ENCODE measurements at regions not wholly inside any gene's neighbourhood (a gene's known extent, or its start where the extent isn't known, plus 50 kb on each side); places are given as distances from the start of the nearest gene placed in this dataset.
"Not testable (repeated sequence)": the region's sequence is repeated elsewhere in the genome, so short reads cannot be mapped to it uniquely, and the experiment has no call there.

DNA sequence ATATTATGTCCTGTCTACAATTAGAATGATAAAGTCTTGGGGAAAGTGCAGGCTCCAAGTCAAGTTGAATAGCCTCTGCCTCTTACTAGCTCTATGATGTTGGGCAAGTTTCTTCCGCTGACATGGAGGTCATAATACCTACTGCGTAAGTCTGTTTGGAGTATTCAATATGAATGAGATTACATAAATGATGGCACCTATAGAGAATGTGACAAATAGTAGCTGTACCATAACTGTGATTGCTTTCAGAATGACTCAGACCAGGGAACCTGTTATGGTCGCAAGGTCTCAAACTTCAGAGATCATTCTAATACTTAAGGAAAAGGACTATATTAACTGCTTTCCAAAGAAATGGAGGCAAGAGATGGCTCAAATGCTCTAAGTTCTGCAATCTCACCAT, 94.0 kb upstream of the ABCA1 start:
- intact Hi-C loops (cut with DNase I), result no loop called here
- TF ChIP-seq, protein P1, sequence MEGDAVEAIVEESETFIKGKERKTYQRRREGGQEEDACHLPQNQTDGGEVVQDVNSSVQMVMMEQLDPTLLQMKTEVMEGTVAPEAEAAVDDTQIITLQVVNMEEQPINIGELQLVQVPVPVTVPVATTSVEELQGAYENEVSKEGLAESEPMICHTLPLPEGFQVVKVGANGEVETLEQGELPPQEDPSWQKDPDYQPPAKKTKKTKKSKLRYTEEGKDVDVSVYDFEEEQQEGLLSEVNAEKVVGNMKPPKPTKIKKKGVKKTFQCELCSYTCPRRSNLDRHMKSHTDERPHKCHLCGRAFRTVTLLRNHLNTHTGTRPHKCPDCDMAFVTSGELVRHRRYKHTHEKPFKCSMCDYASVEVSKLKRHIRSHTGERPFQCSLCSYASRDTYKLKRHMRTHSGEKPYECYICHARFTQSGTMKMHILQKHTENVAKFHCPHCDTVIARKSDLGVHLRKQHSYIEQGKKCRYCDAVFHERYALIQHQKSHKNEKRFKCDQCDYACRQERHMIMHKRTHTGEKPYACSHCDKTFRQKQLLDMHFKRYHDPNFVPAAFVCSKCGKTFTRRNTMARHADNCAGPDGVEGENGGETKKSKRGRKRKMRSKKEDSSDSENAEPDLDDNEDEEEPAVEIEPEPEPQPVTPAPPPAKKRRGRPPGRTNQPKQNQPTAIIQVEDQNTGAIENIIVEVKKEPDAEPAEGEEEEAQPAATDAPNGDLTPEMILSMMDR (IDR thresholded peaks at IDR 0.05), result no peak
- WGBS, 2 donors, result 96 to 97% methylated on average over 3 of the region's 3 CpGs
- Histone ChIP-seq H3K27me3 (no peaks in the 10 kb centered on the region), H3K36me3 (no peaks in the 10 kb centered on the region), H3K4me1 (peaks cover 0 to 5% (median 0%) of the 10 kb centered on the region in 9 donors), H3K27ac (no peak overlapping the region), H3K9me3 (no peaks in the 10 kb centered on the region), H3K4me3 (no peak overlapping the region)
- DNase-seq (no peak), ATAC-seq (no peak)

DNA sequence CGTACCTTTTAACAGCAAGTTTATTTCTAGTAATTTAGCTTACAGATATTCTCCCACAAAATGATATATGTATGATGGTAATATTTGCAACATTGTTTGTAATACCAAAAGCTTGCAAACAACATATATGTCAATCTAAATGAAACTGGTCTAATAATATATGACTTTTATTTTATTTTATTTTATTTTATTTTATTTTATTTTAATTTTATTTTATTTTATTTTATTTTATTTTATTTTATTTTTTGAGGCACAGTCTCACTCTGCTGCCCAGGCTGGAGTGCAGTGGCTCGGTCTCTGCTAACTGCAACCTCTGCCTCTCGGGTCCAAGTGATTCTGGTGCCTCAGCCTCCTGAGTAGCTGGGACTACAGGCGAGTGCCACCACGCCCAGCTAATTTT, 94.6 kb upstream of the ABCA1 start:
- H3K36me3 ChIP-seq; DNase-seq; intact Hi-C loops (cut with DNase I); ATAC-seq; H3K27me3 ChIP-seq; H3K9me3 ChIP-seq; H3K4me1 ChIP-seq; H3K27ac ChIP-seq; H3K4me3 ChIP-seq: not testable (repeated sequence)
- 94 to 95% methylated on average over 5 of the region's 5 CpGs for WGBS, 2 donors

DNA sequence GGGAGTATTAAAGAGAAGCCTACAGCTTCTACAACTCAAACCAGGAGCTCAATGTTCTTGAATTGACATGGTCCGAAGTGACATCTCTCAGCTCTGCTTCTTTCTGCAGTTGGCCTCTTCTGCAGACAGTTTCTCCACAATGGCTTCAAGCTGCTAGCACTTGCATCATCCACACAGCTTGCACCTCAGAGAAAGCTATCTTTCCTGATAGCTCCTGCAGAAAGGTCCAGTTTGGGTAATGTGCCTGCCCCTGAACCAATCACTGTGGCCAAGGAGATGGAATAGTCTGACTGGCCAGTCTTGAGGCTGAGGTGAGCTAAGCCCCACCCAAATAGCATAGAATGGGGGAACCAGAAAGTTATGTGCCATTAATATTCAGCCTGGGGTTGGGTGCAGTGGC, 95.8 kb upstream of the ABCA1 start:
- TF ChIP-seq, protein P1 (IDR thresholded peaks at IDR 0.05), result no peak
- Histone ChIP-seq H3K27me3 (no peaks in the 10 kb centered on the region), H3K4me3 (no peak overlapping the region), H3K36me3 (no peaks in the 10 kb centered on the region), H3K9me3 (no peaks in the 10 kb centered on the region), H3K4me1 (peaks cover 0 to 5% (median 0%) of the 10 kb centered on the region in 9 donors), H3K27ac (no peak overlapping the region)
- 95 to 96% methylated on average over 1 of the region's 1 CpG for WGBS, 2 donors
- no peak for ATAC-seq
- no peak for DNase-seq
- intact Hi-C loops (cut with DNase I), result no loop called here

DNA sequence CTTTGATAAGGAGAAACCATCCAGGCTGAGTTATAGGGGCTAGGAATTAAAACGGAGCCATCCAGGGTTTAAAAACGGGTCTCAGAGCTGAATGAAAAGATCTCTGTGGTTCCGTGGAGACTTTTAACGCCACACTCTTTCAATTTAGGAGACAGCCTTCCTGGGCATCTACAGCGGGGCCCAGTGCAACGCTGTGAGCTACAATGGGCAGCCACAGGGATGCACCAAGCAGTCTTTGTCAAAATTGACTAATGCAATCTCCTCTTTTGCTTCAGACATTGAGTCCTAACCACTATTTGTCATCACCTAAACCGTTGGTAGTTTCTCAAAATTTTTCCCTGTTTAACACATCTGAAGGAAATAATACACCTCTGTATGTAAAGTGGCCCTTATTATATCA, 96.6 kb upstream of the ABCA1 start:
- ATAC-seq, result no peak
- DNase-seq, result no peak
- peaks cover 0 to 5% (median 0%) of the 10 kb centered on the region in 9 donors for H3K4me1 ChIP-seq
- H3K27me3 ChIP-seq, result no peaks in the 10 kb centered on the region
- no peak overlapping the region for H3K4me3 ChIP-seq
- 87 to 88% methylated on average over 7 of the region's 7 CpGs for WGBS, 2 donors
- no peaks in the 10 kb centered on the region for H3K9me3 ChIP-seq
- TF ChIP-seq, protein P1 (IDR thresholded peaks at IDR 0.05), result no peak
- intact Hi-C loops (cut with DNase I), result no loop called here
- no peak overlapping the region for H3K27ac ChIP-seq
- H3K36me3 ChIP-seq, result no peaks in the 10 kb centered on the region

DNA sequence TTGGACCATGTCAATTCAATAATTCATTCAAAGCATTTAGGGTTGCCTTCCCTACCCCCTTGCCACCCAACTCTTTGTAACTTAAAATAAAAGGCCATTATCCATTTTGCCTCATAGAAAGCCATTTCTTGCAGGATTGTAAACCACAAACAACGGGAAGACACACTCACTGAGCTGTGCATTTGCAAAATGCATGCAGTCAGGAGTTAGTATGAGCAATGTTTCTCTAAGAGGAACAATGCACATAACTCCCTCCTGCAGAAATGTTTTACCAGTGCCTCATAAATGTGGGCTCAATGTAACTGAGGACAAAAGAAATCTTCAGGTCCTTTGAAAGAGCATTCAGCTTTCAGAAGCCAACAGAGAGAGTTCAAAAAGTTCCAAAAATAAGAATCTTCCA, 98.5 kb upstream of the ABCA1 start:
- H3K4me1 ChIP-seq, result peaks cover 0 to 5% (median 0%) of the 10 kb centered on the region in 9 donors
- H3K27me3 ChIP-seq, result no peaks in the 10 kb centered on the region
- intact Hi-C loops (cut with DNase I), result no loop called here
- ATAC-seq, result no peak
- TF ChIP-seq, protein P1 (IDR thresholded peaks at IDR 0.05), result no peak
- H3K27ac ChIP-seq, result peak overlapping the region in 1 of 10 donors; percentile 32
- H3K9me3 ChIP-seq, result no peaks in the 10 kb centered on the region
- no peak overlapping the region for H3K4me3 ChIP-seq
- no peak for DNase-seq
- no peaks in the 10 kb centered on the region for H3K36me3 ChIP-seq
- WGBS, 2 donors, result 52 to 64% methylated on average over 1 of the region's 1 CpG
